PC-9 (cell line): ENCODE measurements at regions not wholly inside any gene's neighbourhood (a gene's known extent, or its start where the extent isn't known, plus 50 kb on each side); places are given as distances from the start of the nearest gene placed in this dataset.

Source experiments
- CTCF ChIP-seq: fragments of 200-600 bp; sonication (generic); conservative IDR thresholded peaks from 2 replicates; pipeline ENCODE4 v1.6.1; 2017; ENCODE audit warnings: mixed run types, antibody characterized with exemption, mild to moderate bottlenecking, moderate library complexity
- EZH2 ChIP-seq: fragments of 200-600 bp; sonication (generic); IDR thresholded peaks from 2 replicates; pipeline ENCODE4 v1.8.0; 2017; ENCODE audit warnings: antibody characterized with exemption, low read depth

- TF ChIP-seq CTCF, result no peak
- no peak for TF ChIP-seq EZH2
Observed at GRCh38 chr20:60152792-60153191, 194.6 kb downstream of the CDH26 start.
